GM12892 (cell line): ENCODE measurements at regions not wholly inside any gene's neighbourhood (a gene's known extent, or its start where the extent isn't known, plus 50 kb on each side); places are given as distances from the start of the nearest gene placed in this dataset.

Experiments used
- POLR2A ChIP-seq: IDR thresholded peaks from 2 replicates; pipeline ENCODE4 v1.6.1; 2011; ENCODE audit warnings: low read depth, low read length, control low read depth
- POLR2AphosphoS5 ChIP-seq: IDR thresholded peaks from 2 replicates; pipeline ENCODE4 v1.6.1; 2011; ENCODE audit warnings: low read depth, low read length, control low read depth
- TAF1 ChIP-seq: IDR thresholded peaks from 2 replicates; pipeline ENCODE4 v1.6.1; 2011; ENCODE audit warnings: low read depth, mild to moderate bottlenecking, control low read depth, low read length, borderline replicate concordance

DNA sequence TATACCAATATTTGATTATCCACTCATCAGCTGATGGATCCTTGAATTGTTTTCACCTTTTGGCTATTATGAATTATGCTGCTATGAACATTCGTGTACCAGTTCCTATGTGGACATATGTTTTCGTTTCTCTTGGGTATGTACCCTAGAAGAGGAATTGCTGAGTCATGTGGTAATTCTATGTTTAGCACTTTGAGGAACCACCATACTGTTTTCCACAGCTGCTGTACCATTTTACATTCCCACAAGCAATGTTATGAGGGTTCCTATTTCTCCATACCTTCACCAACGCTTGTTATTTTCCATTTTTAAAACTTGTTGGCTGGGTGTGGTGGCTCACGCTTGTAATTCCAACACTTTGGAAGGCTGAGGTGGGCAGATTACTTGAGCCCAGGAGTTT lies 62.9 kb downstream of the RPLP1 start:
- TF ChIP-seq POLR2AphosphoS5 (no peak), POLR2A (no peak), TAF1 (no peak)
